Calu3 (cell line): ENCODE measurements at regions not wholly inside any gene's neighbourhood (a gene's known extent, or its start where the extent isn't known, plus 50 kb on each side); places are given as distances from the start of the nearest gene placed in this dataset.
"Not testable (repeated sequence)": the region's sequence is repeated elsewhere in the genome, so short reads cannot be mapped to it uniquely, and the experiment has no call there.

Source experiments
- BruUV-seq: library from RNA; stranded (reverse); fragments of 400-500 nt; replicated peaks from 2 replicates; lab custom pipeline; 2021; lab: Mats Ljungman, UMichigan
- CTCF ChIA-PET: fragments of 300-600 bp; sonication (Branson Sonifier 250); formaldehyde crosslinking; loops from one replicate; lab custom pipeline; 2022; ENCODE audit warnings: antibody characterized with exemption; lab: Charles Lee
- DNase-seq: peaks from one replicate; pipeline ENCODE4 v3.0.0; 2022
- H3K27ac Mint-ChIP-seq: one replicate; pipeline ENCODE4 v1.8.0; 2022; ENCODE audit warnings: mixed read lengths; ENCODE audit not compliant: unreplicated experiment
- H3K27me3 Mint-ChIP-seq: one replicate; pipeline ENCODE4 v1.8.0; 2022; ENCODE audit warnings: mixed read lengths; ENCODE audit not compliant: unreplicated experiment
- H3K36me3 Mint-ChIP-seq: one replicate; pipeline ENCODE4 v1.8.0; 2022; ENCODE audit warnings: mild to moderate bottlenecking, moderate library complexity, mixed read lengths; ENCODE audit not compliant: insufficient read depth, unreplicated experiment
- H3K4me1 Mint-ChIP-seq: one replicate; pipeline ENCODE4 v1.8.0; 2022; ENCODE audit warnings: mild to moderate bottlenecking, low read depth, mixed read lengths; ENCODE audit not compliant: unreplicated experiment
- H3K4me3 Mint-ChIP-seq: one replicate; pipeline ENCODE4 v1.8.0; 2022; ENCODE audit warnings: mild to moderate bottlenecking, low read depth, moderate library complexity, mixed read lengths; ENCODE audit not compliant: unreplicated experiment
- H3K9me3 Mint-ChIP-seq: one replicate; pipeline ENCODE4 v1.8.0; 2022; ENCODE audit warnings: low read depth, mixed read lengths; ENCODE audit not compliant: unreplicated experiment
- CTCF ChIP-seq: fragments of 200-600 bp; IDR thresholded peaks from one replicate; pipeline ENCODE4 v1.8.0; 2022; ENCODE audit warnings: antibody characterized with exemption; ENCODE audit not compliant: unreplicated experiment
- intact Hi-C: fragments of 100-400 bp; cut with micrococcal nuclease; formaldehyde crosslinking; loops from one replicate; pipeline ENCODE4 v1.10.0; 2022; ENCODE audit not compliant: unreplicated experiment

- H3K27ac Mint-ChIP-seq: no peak overlapping the region
- BruUV-seq: no TSS peak
- DNase-seq: no peak
- no peak for TF ChIP-seq CTCF
- H3K4me1 Mint-ChIP-seq: no peaks in the 10 kb centered on the region
- intact Hi-C loops: no loop called here
- CTCF ChIA-PET: no interaction called here
- no peaks in the 10 kb centered on the region for H3K9me3 Mint-ChIP-seq
- no peaks in the 10 kb centered on the region for H3K27me3 Mint-ChIP-seq
- H3K36me3 Mint-ChIP-seq: no peaks in the 10 kb centered on the region
- no peak overlapping the region for H3K4me3 Mint-ChIP-seq
Observed at GRCh38 chr9:30591461-30591860, 1793.0 kb upstream of the ACO1 start.

- Mint-ChIP-seq H3K27ac (no peak overlapping the region), H3K4me1 (no peaks in the 10 kb centered on the region), H3K27me3 (no peaks in the 10 kb centered on the region), H3K36me3 (no peaks in the 10 kb centered on the region), H3K4me3 (no peak overlapping the region), H3K9me3 (no peaks in the 10 kb centered on the region)
- no peak for TF ChIP-seq CTCF
- no TSS peak for BruUV-seq
- intact Hi-C loops: no loop called here
- DNase-seq: no peak
- CTCF ChIA-PET: no interaction called here
Observed at GRCh38 chr9:30597608-30598007, 1786.8 kb upstream of the ACO1 start.

- intact Hi-C loops: no loop called here
- H3K9me3 Mint-ChIP-seq: peaks cover 2% of the 10 kb centered on the region
- BruUV-seq: no TSS peak
Observed at GRCh38 chr9:30605936-30606335, 1778.5 kb upstream of the ACO1 start.

GRCh38 chr9:30609713-30610112, 1774.7 kb upstream of the ACO1 start:
- Mint-ChIP-seq H3K27me3 (no peaks in the 10 kb centered on the region), H3K27ac (no peak overlapping the region), H3K4me1 (no peaks in the 10 kb centered on the region), H3K9me3 (peaks cover 2% of the 10 kb centered on the region), H3K36me3 (no peaks in the 10 kb centered on the region), H3K4me3 (no peak overlapping the region)
- CTCF ChIA-PET: no interaction called here
- BruUV-seq: no TSS peak
- TF ChIP-seq CTCF: no peak
- intact Hi-C loops: loop anchor here (2.0 kb wide), 1 partner anchor 23 kb away; no protein-coding TSS in a partner anchor
- DNase-seq: no peak

More at GRCh38 chr9:30605936-30606335, 1778.5 kb upstream of the ACO1 start:
- CTCF ChIA-PET: no interaction called here
- Mint-ChIP-seq H3K27ac (no peak overlapping the region), H3K4me3 (no peak overlapping the region), H3K4me1 (no peaks in the 10 kb centered on the region), H3K27me3 (no peaks in the 10 kb centered on the region), H3K36me3 (no peaks in the 10 kb centered on the region)
- DNase-seq: no peak
- TF ChIP-seq CTCF: no peak

GRCh38 chr9:30616782-30617181, 1767.7 kb upstream of the ACO1 start:
- DNase-seq, H3K27ac Mint-ChIP-seq, H3K27me3 Mint-ChIP-seq: not testable (repeated sequence)

More at GRCh38 chr9:30616782-30617181, 1767.7 kb upstream of the ACO1 start:
- CTCF ChIA-PET, H3K4me3 Mint-ChIP-seq, BruUV-seq, H3K9me3 Mint-ChIP-seq, intact Hi-C loops, H3K36me3 Mint-ChIP-seq, H3K4me1 Mint-ChIP-seq: not testable (repeated sequence)
